GM19351 (cell line): ENCODE measurements at regions not wholly inside any gene's neighbourhood (a gene's known extent, or its start where the extent isn't known, plus 50 kb on each side); places are given as distances from the start of the nearest gene placed in this dataset.
"Not testable (repeated sequence)": the region's sequence is repeated elsewhere in the genome, so short reads cannot be mapped to it uniquely, and the experiment has no call there.

Experiments used
- ATAC-seq: cut with Tn5 transposase; IDR thresholded peaks from one replicate; pipeline ENCODE4 v1.9.1; 2021; ENCODE audit warnings: mild to moderate bottlenecking, moderate library complexity; ENCODE audit not compliant: unreplicated experiment

DNA sequence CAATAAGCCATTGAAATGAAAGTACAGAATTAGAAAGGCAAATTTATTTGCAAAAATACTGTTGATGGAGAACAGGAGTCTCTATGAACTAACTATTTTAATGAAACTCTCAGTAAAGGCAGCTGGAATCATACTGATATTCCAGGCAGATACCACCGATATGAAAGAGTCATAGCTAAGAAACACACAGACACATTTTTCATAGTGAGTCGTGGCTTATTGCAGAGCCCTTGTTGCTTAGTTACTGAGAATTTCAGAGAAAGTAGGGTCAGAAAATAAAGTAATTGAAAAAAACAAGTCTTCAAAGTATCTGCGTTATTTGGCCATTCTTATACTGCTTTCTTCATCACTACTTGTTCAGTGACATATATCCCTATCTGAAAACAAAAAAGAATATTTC lies 1890.9 kb downstream of the PCDH9 start:
- ATAC-seq: no peak

DNA sequence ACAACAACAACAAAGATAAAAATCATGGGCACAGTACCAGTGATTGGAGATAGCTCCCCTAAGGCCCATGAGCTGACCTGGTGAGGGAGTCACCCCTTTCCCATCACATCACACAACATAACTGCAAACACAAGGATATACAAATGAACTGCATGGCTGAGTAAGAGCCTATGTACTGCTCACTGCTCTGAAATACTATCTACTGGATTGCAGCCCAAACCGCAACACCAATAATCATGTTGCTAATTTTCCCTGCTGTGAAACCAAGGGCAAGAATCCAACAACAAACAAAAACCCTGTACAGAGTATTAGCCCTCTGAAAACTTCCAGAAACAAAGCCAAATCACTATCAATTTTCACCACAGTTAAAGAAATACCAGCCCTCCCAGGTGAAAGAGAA lies 1893.2 kb downstream of the PCDH9 start:
- ATAC-seq: no peak

DNA sequence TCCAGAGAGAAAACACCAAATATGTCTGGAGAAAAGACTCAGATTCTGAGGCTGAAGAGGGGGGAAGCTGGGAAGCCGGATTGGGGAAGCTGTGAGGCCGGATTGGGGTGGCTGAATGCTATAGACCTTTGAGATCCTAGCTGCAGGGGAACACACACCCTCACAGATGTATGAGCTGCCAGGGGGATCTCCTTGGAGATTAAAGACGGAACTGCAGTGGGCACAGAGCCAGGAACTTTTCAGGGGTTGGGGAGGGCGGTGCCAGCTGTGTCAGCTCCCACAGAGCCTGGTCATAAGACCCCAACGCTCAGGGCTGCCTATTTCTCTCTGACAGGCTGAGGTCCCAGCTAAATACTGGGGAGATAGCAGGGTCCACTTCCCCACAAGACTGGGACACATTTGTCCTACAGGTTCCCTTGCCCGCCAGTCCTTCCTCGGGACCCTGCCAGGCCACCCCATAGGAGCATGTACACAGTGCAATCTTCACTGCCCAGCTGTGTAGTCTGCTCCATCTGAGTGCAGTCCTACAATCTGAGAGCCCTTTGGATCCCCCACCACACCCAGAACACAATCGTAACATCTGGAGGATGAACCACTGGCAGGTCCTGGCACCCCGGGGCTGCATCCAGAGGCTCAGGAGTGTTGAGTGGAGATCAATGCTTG lies 1893.9 kb downstream of the PCDH9 start:
- no peak for ATAC-seq

DNA sequence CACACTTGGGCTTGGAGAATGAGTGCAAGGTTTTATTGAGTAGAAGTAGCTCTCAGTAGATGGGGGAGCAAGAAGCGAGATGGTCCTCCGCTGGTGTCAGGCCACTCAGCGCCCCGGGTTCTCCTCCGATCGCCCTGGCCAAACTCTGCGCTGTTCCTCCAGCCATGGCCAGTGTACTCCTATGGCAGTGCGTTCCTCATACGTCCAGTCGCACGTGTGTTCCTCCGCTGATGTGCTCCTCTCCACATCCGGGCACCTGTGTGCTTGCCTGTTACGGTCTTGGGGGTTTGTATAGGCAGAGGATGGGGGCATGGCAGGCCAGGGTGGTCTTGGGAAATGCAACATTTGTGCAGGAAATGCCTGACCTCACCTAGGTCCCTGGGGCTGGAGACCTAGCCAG lies 1899.4 kb downstream of the PCDH9 start:
- no peak for ATAC-seq

DNA sequence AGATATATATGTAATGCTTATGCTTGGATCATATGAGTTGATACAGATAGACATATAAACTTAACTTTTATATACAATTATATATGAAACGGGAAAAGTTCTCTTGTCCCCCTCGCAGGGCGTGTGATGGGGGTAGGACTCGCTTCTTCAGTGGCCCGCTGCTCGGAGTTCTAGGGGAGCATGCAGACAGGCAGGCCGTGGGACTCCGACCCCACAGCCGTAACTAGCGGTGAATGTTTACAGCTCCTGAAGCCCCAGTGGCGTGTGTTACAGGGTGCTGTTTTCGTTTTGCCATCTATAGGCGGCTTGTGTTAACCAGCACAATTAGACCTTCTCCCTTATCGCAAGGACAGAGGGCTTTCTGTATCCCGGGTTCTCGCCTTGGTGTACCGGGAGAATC lies 1899.8 kb downstream of the PCDH9 start:
- ATAC-seq: no peak

DNA sequence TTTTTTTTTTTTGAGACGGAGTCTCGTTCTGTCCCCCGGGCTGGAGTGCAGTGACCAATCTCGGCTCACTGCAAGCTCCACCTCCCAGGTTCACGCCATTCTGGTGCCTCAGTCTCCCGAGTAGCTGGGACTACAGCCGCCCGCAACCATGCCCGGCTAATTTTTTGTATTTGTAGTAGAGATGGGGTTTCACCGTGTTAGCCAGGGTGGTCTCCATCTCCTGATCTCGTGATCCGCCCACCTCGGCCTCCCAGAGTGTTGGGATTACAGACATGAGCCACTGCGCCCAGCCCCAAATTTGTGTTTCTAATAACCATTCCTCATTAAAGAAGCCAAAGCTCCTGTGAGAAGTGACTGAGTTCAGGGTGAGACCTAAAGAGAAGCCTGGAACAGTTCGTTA lies 1906.9 kb downstream of the PCDH9 start:
- ATAC-seq: not testable (repeated sequence)

DNA sequence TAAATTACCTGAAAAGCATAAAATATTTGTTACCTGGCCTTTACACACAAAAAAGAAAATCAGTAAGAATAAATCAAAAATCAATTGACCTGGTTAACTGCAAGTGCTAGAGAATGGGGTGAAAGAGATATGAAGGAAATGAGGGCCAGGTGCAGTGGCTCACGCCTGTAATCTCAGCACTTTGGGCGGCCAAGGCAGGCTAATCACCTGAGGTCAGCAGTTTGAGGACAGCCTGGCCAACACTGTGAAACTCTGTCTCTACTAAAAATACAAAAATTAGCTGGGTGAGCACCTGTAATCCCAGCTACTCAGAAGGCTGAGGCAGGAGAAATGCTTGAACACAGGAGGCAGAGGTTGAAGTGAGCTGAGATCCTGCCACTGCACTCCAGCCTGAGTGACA lies 1908.7 kb downstream of the PCDH9 start:
- not testable (repeated sequence) for ATAC-seq

DNA sequence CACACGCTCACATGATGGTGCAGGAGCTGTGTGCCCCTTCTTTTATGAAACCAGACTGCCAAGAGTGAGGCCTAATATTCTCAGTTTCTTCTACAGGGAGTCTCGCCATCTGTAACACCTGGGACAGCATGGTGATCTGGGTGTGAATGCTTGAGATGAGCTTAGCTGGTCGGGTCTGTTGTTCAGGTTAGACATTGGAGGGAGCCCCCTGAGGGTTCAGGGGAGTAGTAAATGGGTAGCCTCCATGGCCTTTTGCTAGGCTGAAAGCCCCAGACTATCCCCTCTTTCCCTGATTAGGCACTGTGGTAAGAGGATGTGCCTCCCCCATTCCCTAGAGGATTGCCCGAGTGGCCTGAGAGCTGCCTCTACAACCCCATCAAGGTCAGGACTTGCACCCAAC lies 1916.1 kb downstream of the PCDH9 start:
- no peak for ATAC-seq

DNA sequence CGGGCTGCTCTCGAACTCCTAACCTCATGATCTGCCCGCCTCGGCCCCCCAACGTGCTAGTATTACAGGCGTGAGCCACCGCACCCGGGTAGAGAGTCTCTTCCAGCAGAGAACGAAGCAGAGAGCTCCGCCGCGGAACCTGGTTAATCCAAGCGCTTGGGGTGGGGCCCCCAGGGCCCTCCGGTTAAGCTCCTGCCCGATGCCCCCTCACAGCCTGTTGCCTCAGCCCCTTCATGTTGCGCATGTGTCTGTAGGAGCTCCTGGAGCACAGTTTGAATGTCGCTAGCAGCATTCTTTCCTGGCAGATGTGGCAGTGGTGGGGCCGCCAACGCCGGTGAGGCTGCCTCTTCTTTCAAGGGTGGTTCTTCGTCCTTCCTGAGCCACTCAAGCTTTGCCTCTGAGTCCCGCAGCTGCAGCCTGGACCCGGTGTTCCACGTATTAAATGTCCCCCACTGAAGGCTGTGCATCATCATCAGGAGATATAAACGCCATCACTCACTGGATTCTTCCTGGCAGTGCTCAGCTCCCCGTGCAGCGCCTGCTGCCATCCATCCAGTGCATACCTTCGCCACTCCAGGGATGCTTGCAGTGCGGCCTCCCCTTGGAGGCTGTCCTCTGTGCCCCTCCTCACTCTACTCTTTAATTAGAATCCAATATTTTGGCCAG lies 1919.3 kb downstream of the PCDH9 start:
- ATAC-seq: no peak

DNA sequence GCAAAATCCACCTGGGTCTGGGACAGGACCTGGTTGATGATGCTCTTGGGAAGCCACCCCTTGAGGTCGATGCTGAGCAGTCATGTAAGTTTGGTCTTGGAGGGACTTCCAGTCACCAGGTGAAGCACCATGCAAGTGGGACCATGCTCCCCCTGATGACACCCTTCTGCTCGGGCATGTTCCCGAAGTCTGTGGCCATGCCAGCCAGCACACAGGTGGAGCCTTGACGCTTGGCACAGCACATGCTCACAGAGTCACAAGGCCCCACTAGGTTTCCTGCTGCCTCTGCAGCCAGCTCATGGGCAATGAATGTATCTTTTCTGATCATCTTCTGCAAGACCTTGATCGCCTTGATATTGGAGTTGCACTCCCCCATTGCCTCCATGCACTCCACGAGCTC lies 1920.2 kb downstream of the PCDH9 start:
- ATAC-seq: no peak

DNA sequence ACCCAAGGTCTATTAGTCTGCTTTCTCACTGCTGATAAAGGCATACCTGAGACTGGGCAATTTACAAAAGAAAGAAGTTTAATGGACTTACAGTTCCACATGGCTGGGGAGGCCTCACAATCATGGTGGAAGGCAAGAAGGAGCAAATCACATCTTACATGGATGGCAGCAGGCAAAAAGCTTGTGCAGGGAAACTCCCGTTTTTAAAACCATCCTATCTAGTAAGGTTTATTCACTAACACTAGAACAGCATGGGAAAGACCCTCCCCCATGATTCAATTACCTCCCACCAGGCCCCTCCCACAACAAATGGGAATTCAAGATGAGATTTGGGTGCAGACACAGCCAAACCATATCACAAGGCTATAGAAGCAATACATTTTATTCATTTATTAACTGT lies 1921.4 kb downstream of the PCDH9 start:
- ATAC-seq: not testable (repeated sequence)

DNA sequence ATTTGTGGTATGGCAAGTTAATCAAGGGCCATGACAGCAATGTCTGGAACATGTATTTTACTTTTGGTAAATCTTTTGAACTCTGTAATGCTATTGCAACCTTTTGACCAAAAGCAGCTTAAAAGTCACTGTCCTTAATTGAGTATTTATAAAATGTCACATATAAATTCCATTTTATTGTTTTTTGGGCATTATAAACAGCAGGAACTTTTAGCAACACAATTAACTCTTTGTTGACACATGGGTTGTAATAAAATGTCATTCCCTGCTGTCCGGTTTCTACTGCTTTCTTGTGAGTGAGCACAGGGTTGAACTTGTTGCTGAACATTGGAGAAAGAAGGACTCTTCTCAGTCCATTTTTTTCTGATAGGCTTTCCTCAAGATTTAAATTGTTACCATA lies 1923.1 kb downstream of the PCDH9 start:
- ATAC-seq: no peak

DNA sequence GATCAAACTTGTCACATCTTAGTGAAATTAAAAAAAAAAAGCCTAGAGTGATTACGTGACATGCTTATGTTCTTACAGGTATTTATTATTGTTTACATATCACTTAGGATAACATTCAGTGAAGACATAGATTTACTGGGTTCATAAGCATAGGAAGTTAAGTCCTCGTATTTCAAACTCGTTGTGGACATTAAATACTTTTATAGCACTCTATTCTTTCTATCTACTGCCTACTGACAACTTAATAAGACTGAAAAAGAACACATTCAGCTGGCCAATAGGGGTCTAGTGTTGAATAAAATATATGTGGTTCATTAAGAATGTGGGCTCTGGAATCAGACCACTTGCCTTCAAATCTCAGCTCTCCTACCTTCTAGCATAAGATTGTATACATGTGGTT lies 1927.4 kb downstream of the PCDH9 start:
- ATAC-seq: no peak

DNA sequence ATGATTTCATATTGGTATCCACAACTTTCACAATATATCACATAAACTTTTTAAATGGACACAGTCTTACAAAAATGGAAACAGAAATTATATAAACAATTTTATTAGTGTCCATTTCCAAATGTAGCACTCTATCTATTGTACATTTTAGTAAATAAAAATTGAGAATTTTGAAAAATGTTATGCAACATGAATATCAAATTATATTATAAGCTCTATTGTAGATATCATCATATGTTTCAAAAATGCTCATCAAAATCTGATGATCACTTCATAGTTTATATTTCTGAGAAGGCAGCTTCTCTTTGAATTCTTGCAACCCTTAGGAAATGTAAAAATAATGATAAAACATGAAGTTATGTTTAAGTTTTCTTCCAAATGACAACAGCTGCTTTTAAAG lies 1928.6 kb downstream of the PCDH9 start:
- no peak for ATAC-seq

DNA sequence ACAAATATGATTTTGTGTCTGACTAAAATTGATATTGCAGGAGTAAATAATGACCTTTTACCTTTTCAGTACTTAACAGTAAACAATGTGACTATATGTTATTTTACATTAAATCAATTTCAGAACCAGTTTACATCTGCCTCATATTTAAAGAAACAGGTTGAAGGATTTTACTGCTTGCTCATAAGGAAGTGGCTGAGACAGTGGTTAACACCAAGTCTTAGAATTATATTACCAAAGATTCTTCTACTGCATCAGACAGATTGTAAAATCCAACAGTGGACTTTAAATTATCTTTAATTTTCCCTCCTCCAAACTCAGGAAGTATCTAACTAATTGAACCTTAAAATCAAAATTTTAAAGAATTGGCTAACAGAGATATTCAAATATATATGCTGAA lies 1929.9 kb downstream of the PCDH9 start:
- no peak for ATAC-seq

DNA sequence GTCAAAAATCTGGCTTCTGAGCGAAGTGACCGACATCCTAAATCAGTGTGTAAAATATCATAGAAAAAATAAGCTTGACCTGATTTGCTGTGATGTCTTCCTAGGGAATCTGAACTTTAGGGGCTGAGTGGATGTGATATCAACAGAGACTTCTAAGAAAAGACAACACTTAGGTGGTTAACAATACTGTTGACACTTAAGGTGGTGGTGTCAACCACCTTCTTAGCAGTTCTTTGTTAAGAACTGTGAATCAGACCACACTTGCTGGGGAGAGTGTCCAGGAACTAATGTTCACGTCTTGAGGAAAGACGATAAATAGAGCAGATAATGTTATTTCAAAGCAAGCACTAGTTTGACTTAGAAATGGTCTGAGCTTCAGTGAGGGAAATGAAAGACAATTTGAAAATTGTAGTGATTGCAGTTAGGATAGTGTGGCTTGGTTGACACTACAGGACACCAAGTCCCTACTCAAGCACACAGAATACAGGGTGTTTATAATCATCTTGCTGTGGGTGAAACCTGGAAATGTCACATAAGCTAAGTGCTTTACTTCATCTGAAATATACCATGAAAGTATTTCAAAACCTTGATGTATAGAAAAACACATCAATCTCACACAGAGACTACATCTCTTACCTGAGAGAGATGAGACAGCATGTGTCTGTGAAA lies 1936.5 kb downstream of the PCDH9 start:
- no peak for ATAC-seq

DNA sequence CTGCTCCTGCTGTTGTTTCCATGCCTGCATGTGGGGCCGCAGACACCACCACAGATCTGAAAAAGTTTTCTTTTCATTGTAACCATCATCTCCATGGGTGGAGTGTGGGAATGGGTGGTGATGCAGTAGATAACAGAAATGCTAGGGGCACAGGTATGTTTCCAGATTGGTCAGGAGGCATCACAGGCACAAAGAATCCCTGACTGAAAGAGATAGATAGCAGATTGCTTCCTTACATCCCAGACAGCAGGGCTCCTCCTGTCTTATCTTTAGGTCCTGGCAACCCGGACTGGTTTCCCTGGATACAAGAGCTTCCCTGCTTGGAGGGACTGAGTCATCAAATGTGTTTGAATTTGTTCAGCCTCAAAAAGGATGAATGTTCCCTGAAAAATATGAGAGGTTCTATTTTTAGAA lies 1937.6 kb downstream of the PCDH9 start:
- no peak for ATAC-seq

DNA sequence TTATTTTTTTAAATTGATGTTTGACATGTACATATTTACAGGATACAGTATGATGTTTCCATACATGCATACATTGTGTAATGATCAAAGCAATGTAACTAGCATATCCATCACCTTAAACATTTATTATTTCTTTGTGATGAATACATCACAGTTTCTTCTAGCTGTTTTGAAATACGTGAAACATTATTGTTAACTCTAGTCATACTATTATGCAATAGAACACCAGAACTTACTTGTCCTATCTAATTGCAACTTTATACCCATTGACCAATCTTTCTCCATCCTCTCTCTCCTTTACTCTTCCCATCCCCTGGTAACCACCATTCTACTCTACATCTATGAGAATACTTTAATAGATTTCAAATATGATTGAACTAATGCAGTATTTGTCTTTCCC lies 1942.7 kb downstream of the PCDH9 start:
- ATAC-seq: no peak

DNA sequence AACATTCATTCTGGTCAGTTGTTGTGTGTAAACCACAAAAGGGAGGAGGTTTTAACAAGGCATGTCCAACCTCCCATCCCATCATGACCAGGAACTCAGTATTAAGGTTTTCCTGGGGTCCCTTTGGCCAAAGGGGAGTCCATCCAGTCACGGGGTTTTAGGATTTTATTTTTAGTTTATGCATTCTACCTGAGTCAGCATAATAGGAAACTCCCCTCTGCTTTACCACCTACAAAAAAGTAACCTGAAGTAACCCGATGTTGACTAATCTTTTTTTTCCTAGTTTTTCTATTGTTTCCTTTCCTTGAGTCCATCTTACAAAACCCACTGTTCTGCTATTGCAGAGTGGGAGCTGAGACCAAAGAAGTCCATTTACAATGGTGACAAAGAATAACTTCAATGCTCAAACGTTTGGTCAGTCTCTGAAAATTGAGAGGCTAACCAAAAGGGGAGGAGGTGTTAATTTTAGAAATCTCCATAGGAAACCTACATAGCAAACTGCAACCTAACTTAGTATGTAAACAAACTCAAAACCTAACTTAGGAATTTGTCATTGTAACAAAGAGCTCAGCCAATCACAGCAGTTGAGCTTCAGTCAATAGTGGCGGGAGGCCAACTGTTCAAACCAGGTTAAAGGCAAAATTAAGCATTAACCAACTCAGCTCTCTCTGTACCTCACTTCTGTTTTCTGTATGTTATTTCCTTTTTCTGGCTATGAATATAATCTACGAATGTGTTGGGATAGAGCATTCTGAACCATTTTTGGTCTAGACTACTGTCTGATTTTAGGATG lies 1954.1 kb downstream of the PCDH9 start:
- no peak for ATAC-seq

DNA sequence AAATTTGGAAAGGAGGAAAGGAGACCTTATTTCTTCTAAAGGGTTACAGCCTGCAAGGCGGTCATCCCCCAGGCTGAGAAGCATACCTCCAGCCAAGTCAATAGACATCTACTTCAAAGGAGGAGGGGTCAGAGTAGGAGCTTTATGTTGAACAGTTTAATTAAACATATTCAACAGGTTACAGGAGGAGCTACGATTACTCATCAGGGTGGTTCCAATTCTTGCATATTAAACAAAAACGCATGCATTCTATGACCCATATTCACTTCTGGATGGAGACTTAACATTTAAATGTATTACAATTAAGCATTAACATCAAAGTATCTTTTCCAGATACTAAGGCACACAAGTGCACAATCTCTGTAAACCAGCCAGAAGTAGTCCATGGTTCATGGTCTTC lies 1955.0 kb downstream of the PCDH9 start:
- ATAC-seq: no peak

DNA sequence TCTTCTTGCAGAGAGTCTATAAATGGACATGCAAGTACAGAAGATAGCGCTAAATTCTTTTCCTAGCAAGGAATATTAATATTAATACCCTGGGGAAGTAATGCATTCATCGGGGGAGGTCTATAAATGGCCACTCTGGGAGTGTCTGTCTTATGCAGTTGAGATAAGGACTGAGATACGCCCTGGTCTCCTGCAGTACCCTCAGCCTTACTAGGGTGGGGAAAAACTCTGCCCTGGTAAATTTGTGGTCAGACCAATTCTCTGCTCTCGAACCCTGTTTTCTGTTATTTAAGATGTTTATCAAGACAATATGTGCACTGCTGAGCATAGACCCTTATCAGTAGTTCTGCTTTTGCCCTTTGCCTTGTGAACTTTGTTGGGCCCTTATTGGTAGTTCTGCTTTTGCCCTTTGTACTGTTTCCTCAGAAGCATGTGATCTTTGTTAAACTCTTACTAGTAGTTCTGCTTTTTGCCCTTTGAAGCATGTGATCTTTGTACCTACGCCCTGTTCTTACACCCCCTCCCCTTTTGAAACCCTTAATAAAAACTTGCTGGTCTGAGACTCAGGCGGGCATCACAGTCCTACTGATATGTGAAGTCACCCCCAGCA lies 1956.2 kb downstream of the PCDH9 start:
- not testable (repeated sequence) for ATAC-seq
